A549 (cell line): ENCODE measurements at regions not wholly inside any gene's neighbourhood (a gene's known extent, or its start where the extent isn't known, plus 50 kb on each side); places are given as distances from the start of the nearest gene placed in this dataset.

Source experiments
- CBX2 ChIP-seq: fragments of 200-600 bp; sonication (generic); IDR thresholded peaks from 2 replicates; pipeline ENCODE4 v1.6.1; 2016; ENCODE audit warnings: low read depth, mild to moderate bottlenecking, borderline replicate concordance
- EHMT2 ChIP-seq: fragments of 200-600 bp; sonication (generic); IDR thresholded peaks from 2 replicates; pipeline ENCODE4 v1.6.1; 2016; ENCODE audit warnings: antibody characterized with exemption, low read depth, mild to moderate bottlenecking, moderate library complexity
- EP300 ChIP-seq, 2 experiments: fragments of >200 bp; sonication (Bioruptor Twin); formaldehyde crosslinking; IDR thresholded peaks; 2 replicates in 1 of 2; 3 replicates in 1 of 2; pipeline ENCODE4 v1.6.1; 2016 to 2017
- FOSL2 ChIP-seq, 2 experiments: fragments of 450-650 bp in 1 of 2; fragments of >200 bp in 1 of 2; sonication (Bioruptor Twin) in 1 of 2; formaldehyde crosslinking; IDR thresholded peaks; 2 replicates each; pipeline versions ENCODE4 v1.5.0 to v1.6.1; 2016 to 2020; ENCODE audit warnings: mild to moderate bottlenecking in 1 of 2, moderate library complexity in 1 of 2
- HOXA7 ChIP-seq: fragments of 250-450 bp; sonication (Bioruptor Pico); IDR thresholded peaks from 2 replicates; pipeline ENCODE4 v1.5.0; 2020; ENCODE audit warnings: mild to moderate bottlenecking, moderate library complexity
- NFE2L2 ChIP-seq: fragments of 150-350 bp; conservative IDR thresholded peaks from 2 replicates; pipeline ENCODE4 v1.6.1; 2014; ENCODE audit warnings: low read length
- POLR2A ChIP-seq: IDR thresholded peaks from 2 replicates; pipeline ENCODE4 v1.6.1; 2012; ENCODE audit warnings: mild to moderate bottlenecking, low read length
- TF ChIP-seq, protein P1 (sequence below): fragments of >200 bp; sonication (Bioruptor Twin); formaldehyde crosslinking; IDR thresholded peaks from 3 replicates; pipeline ENCODE4 v1.5.1; 2016
- TF ChIP-seq, protein P2 (sequence below): fragments of 200-600 bp; sonication (generic); IDR thresholded peaks from 2 replicates; pipeline ENCODE4 v1.6.1; 2016; ENCODE audit warnings: antibody characterized with exemption, mild to moderate bottlenecking, moderate library complexity

DNA sequence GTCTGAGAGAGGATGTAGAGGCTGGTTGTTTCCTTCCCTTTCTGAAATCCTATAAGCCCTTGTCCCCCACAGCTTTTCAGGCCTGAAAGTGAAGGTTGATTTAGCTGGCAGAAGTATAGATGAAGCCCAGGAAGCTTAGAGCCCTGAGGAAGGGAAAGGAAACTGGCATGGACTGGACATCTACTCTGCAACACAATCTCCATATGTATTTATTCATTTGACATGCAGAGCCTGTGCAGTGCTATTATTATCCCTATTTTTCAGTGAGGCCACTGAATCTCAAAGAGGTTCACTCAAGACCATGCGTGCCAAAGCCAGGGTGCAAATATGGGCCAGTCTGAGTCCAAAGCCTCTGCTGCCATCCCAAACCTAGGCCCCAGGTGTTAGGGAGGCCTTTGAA lies 78.5 kb upstream of the KCND3 start:
- no peak for TF ChIP-seq FOSL2 (IDR thresholded peaks at IDR 0.05)
- TF ChIP-seq FOSL2 (CRISPR knock-in tag; IDR thresholded peaks at IDR 0.05) = no peak
- TF ChIP-seq POLR2A = no peak
- no peak for TF ChIP-seq EHMT2
- TF ChIP-seq, protein P1, sequence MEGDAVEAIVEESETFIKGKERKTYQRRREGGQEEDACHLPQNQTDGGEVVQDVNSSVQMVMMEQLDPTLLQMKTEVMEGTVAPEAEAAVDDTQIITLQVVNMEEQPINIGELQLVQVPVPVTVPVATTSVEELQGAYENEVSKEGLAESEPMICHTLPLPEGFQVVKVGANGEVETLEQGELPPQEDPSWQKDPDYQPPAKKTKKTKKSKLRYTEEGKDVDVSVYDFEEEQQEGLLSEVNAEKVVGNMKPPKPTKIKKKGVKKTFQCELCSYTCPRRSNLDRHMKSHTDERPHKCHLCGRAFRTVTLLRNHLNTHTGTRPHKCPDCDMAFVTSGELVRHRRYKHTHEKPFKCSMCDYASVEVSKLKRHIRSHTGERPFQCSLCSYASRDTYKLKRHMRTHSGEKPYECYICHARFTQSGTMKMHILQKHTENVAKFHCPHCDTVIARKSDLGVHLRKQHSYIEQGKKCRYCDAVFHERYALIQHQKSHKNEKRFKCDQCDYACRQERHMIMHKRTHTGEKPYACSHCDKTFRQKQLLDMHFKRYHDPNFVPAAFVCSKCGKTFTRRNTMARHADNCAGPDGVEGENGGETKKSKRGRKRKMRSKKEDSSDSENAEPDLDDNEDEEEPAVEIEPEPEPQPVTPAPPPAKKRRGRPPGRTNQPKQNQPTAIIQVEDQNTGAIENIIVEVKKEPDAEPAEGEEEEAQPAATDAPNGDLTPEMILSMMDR = no peak
- TF ChIP-seq, protein P2, sequence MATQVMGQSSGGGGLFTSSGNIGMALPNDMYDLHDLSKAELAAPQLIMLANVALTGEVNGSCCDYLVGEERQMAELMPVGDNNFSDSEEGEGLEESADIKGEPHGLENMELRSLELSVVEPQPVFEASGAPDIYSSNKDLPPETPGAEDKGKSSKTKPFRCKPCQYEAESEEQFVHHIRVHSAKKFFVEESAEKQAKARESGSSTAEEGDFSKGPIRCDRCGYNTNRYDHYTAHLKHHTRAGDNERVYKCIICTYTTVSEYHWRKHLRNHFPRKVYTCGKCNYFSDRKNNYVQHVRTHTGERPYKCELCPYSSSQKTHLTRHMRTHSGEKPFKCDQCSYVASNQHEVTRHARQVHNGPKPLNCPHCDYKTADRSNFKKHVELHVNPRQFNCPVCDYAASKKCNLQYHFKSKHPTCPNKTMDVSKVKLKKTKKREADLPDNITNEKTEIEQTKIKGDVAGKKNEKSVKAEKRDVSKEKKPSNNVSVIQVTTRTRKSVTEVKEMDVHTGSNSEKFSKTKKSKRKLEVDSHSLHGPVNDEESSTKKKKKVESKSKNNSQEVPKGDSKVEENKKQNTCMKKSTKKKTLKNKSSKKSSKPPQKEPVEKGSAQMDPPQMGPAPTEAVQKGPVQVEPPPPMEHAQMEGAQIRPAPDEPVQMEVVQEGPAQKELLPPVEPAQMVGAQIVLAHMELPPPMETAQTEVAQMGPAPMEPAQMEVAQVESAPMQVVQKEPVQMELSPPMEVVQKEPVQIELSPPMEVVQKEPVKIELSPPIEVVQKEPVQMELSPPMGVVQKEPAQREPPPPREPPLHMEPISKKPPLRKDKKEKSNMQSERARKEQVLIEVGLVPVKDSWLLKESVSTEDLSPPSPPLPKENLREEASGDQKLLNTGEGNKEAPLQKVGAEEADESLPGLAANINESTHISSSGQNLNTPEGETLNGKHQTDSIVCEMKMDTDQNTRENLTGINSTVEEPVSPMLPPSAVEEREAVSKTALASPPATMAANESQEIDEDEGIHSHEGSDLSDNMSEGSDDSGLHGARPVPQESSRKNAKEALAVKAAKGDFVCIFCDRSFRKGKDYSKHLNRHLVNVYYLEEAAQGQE = no peak
- no peak for TF ChIP-seq CBX2
- TF ChIP-seq NFE2L2 = no peak
- no peak for TF ChIP-seq HOXA7 (CRISPR knock-in tag)
- TF ChIP-seq EP300 (IDR thresholded peaks at IDR 0.05) = no peak
